SK-N-SH (cell line): ENCODE measurements at regions not wholly inside any gene's neighbourhood (a gene's known extent, or its start where the extent isn't known, plus 50 kb on each side); places are given as distances from the start of the nearest gene placed in this dataset.

Source experiments
- CTCF ChIA-PET: fragments of 300-600, 350-600 bp; formaldehyde crosslinking; extraction: SDS; loops from one replicate; lab custom pipeline; 2021; lab: Yijun Ruan, JAX
- POLR2A ChIA-PET: fragments of 350-600 bp; sonication (Branson Sonifier 250); formaldehyde crosslinking; extraction: SDS; loops from one replicate; lab custom pipeline; 2020; ENCODE audit warnings: antibody characterized with exemption, inconsistent platforms; lab: Yijun Ruan, JAX
- DNase-seq: peaks from one replicate; pipeline ENCODE4 v3.0.0; 2012
- H2AFZ ChIP-seq: fragments of 200-600 bp; sonication (generic); 2 replicates; pipeline ENCODE4 v1.8.1; 2016; ENCODE audit warnings: antibody characterized with exemption, mild to moderate bottlenecking, low read depth
- H3F3A ChIP-seq: fragments of 200-600 bp; sonication (generic); replicated peaks from 2 replicates; pipeline ENCODE3; 2016; ENCODE audit warnings: antibody characterized with exemption, mild to moderate bottlenecking; ENCODE audit not compliant: insufficient read depth
- H3K27ac ChIP-seq, 2 experiments: fragments of 200-500 bp in 1 of 2; fragments of 200-600 bp in 1 of 2; sonication (Bioruptor generic) in 1 of 2; sonication (generic), shearing (Covaris generic) in 1 of 2; 2 replicates each; pipeline versions ENCODE4 v1.5.1 to v1.6.1; 2014 to 2016; ENCODE audit warnings: low read depth in 2 of 2, inconsistent platforms in 1 of 2, low read length in 1 of 2, mild to moderate bottlenecking in 1 of 2, mixed read lengths in 1 of 2
- H3K27me3 ChIP-seq: fragments of 200-600 bp; sonication (generic), shearing (Covaris generic); 2 replicates; pipeline ENCODE4 v1.6.1; 2016; ENCODE audit warnings: mixed run types; ENCODE audit not compliant: insufficient read depth
- H3K36me3 ChIP-seq, 2 experiments: fragments of 200-500 bp in 1 of 2; fragments of 200-600 bp in 1 of 2; sonication (Bioruptor generic) in 1 of 2; sonication (generic) in 1 of 2; replicated peaks in 1 of 2; 2 replicates each; pipeline versions ENCODE3 to v1.5.1; 2014 to 2016; ENCODE audit warnings: low read length in 1 of 2, mild to moderate bottlenecking in 1 of 2; ENCODE audit not compliant: insufficient read depth in 2 of 2, control insufficient read depth in 1 of 2
- H3K4me1 ChIP-seq, 2 experiments: fragments of 200-500 bp in 1 of 2; fragments of 200-600 bp in 1 of 2; sonication (Bioruptor generic) in 1 of 2; sonication (generic), shearing (Covaris generic) in 1 of 2; 2 replicates each; pipeline versions ENCODE4 v1.5.1 to v1.6.1; 2014 to 2016; ENCODE audit warnings: low read depth in 1 of 2, low read length in 1 of 2, mixed run types in 1 of 2; ENCODE audit not compliant: insufficient read depth in 2 of 2, control insufficient read depth in 1 of 2
- H3K4me2 ChIP-seq: fragments of 200-600 bp; sonication (generic), shearing (Covaris generic); 2 replicates; pipeline ENCODE4 v1.6.1; 2017; ENCODE audit warnings: mixed run types
- H3K4me3 ChIP-seq, 2 experiments: fragments of 200-500 bp in 1 of 2; fragments of 200-600 bp in 1 of 2; sonication (Bioruptor generic) in 1 of 2; sonication (generic), shearing (Covaris generic) in 1 of 2; 2 replicates each; pipeline versions ENCODE4 v1.5.1 to v1.8.1; 2014 to 2016; ENCODE audit warnings: low read depth in 2 of 2, inconsistent platforms in 1 of 2, low read length in 1 of 2, mild to moderate bottlenecking in 1 of 2, mixed read lengths in 1 of 2, moderate library complexity in 1 of 2
- H3K79me2 ChIP-seq: fragments of 200-600 bp; sonication (generic); 2 replicates; pipeline ENCODE4 v1.8.1; 2017; ENCODE audit warnings: mild to moderate bottlenecking; ENCODE audit not compliant: insufficient read depth
- H3K9ac ChIP-seq: fragments of 200-600 bp; sonication (generic); 2 replicates; pipeline ENCODE4 v1.6.1; 2017; ENCODE audit warnings: mixed run types
- H3K9me2 ChIP-seq: fragments of 200-600 bp; sonication (generic); 2 replicates; pipeline ENCODE4 v1.6.1; 2017; ENCODE audit warnings: mixed run types
- H3K9me3 ChIP-seq: fragments of 200-600 bp; sonication (generic); 2 replicates; pipeline ENCODE4 v1.6.1; 2017; ENCODE audit warnings: mixed run types, mild to moderate bottlenecking, moderate library complexity
- H4K20me1 ChIP-seq: fragments of 200-600 bp; sonication (generic); 2 replicates; pipeline ENCODE4 v1.6.1; 2017; ENCODE audit warnings: mild to moderate bottlenecking, mixed run types; ENCODE audit not compliant: insufficient read depth
- CHD2 ChIP-seq: fragments of 150-350 bp; IDR thresholded peaks from 2 replicates; pipeline ENCODE4 v1.6.1; 2018; ENCODE audit warnings: low read length; ENCODE audit not compliant: partially characterized antibody
- ELF1 ChIP-seq: IDR thresholded peaks from 2 replicates; pipeline ENCODE4 v1.4.0; 2012
- EZH2phosphoT487 ChIP-seq: fragments of 200-600 bp; sonication (generic); IDR thresholded peaks from 2 replicates; pipeline ENCODE4 v1.6.1; 2017; ENCODE audit warnings: low read depth, mixed run types, mild to moderate bottlenecking, antibody characterized with exemption, moderate library complexity, borderline replicate concordance
- GATA2 ChIP-seq: sonication (generic); formaldehyde crosslinking; IDR thresholded peaks from 2 replicates; pipeline ENCODE4 v1.5.0; 2020; ENCODE audit warnings: mild to moderate bottlenecking, missing genetic modification reagents
- NRF1 ChIP-seq: IDR thresholded peaks from 2 replicates; pipeline ENCODE4 v1.6.1; 2012; ENCODE audit warnings: low read depth, mild to moderate bottlenecking, low read length
- PBX3 ChIP-seq: IDR thresholded peaks from 2 replicates; pipeline ENCODE4; 2012
- RCOR1 ChIP-seq: fragments of 150-350 bp; IDR thresholded peaks from 2 replicates; pipeline ENCODE4 v1.6.1; 2017; ENCODE audit warnings: antibody characterized with exemption, low read length
- REST ChIP-seq: IDR thresholded peaks from 2 replicates; pipeline ENCODE4 v1.6.1; 2012; ENCODE audit warnings: mild to moderate bottlenecking, low read depth, low read length, moderate library complexity
- RXRA ChIP-seq: IDR thresholded peaks from 2 replicates; pipeline ENCODE4 v1.4.0; 2012; ENCODE audit warnings: low read depth, mild to moderate bottlenecking, borderline replicate concordance
- TAF1 ChIP-seq: IDR thresholded peaks from 2 replicates; pipeline ENCODE4 v1.6.1; 2012; ENCODE audit warnings: low read depth, mild to moderate bottlenecking, low read length, moderate library complexity, borderline replicate concordance
- WGBS: methylation state at CpG from one replicate; pipeline ENCODE4 v1.1.6; 2017; ENCODE audit warnings: low lambda C conversion rate; 5-methylcytosine and 5-hydroxymethylcytosine counted together
- TF ChIP-seq, protein P1 (sequence below): IDR thresholded peaks from 2 replicates; pipeline ENCODE4 v1.4.0; 2012; ENCODE audit warnings: low read depth, borderline replicate concordance
- TF ChIP-seq, protein P2 (sequence below): fragments of 150-350 bp; IDR thresholded peaks from 2 replicates; pipeline ENCODE4 v1.6.1; 2017; ENCODE audit warnings: antibody characterized with exemption, low read length, low read depth, borderline replicate concordance

GRCh38 chr6:2542858-2543218 lies 207.9 kb downstream of the MYLK4 start:
- POLR2A ChIA-PET: no interaction called here
- no peaks in the 10 kb centered on the region for H3K36me3 ChIP-seq
- no peaks in the 10 kb centered on the region for H3K79me2 ChIP-seq
- DNase-seq: no peak
- no peaks in the 10 kb centered on the region for H4K20me1 ChIP-seq
- H3K9ac ChIP-seq: no peak overlapping the region
- H3K27ac ChIP-seq: no peak overlapping the region
- H3K4me2 ChIP-seq: no peak overlapping the region
- H3K27me3 ChIP-seq: peaks cover 25% of the 10 kb centered on the region
- CTCF ChIA-PET: no interaction called here
- no peaks in the 10 kb centered on the region for H3K9me3 ChIP-seq
- no peak for TF ChIP-seq CHD2
- TF ChIP-seq, protein P1, sequence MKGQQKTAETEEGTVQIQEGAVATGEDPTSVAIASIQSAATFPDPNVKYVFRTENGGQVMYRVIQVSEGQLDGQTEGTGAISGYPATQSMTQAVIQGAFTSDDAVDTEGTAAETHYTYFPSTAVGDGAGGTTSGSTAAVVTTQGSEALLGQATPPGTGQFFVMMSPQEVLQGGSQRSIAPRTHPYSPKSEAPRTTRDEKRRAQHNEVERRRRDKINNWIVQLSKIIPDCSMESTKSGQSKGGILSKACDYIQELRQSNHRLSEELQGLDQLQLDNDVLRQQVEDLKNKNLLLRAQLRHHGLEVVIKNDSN: no peak
- TF ChIP-seq REST: no peak
- TF ChIP-seq NRF1: no peak
- no peak for TF ChIP-seq PBX3
- TF ChIP-seq ELF1: no peak
- no peak for TF ChIP-seq TAF1
- TF ChIP-seq EZH2phosphoT487: no peak
- no peak for TF ChIP-seq RXRA
- TF ChIP-seq, protein P2, sequence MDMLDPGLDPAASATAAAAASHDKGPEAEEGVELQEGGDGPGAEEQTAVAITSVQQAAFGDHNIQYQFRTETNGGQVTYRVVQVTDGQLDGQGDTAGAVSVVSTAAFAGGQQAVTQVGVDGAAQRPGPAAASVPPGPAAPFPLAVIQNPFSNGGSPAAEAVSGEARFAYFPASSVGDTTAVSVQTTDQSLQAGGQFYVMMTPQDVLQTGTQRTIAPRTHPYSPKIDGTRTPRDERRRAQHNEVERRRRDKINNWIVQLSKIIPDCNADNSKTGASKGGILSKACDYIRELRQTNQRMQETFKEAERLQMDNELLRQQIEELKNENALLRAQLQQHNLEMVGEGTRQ: no peak
- TF ChIP-seq GATA2 (CRISPR knock-in tag): no peak
- no peak for TF ChIP-seq RCOR1
- H2AFZ ChIP-seq: no peak overlapping the region
- 61% methylated on average over 4 of the region's 4 CpGs for WGBS
- H3K9me2 ChIP-seq: no peaks in the 10 kb centered on the region
- no peak overlapping the region for H3K4me3 ChIP-seq
- H3F3A ChIP-seq: no peaks in the 10 kb centered on the region
- H3K4me1 ChIP-seq: no peaks in the 10 kb centered on the region
